Natural killer cell (primary cell): ENCODE measurements at regions not wholly inside any gene's neighbourhood (a gene's known extent, or its start where the extent isn't known, plus 50 kb on each side); places are given as distances from the start of the nearest gene placed in this dataset.

ENCODE experiments used
- ATAC-seq, 3 donors: fragments of 150-1000 bp in 2 of 3; fragments of 200-7000 bp in 1 of 3; cut with Tn5 transposase; 1 replicate in 1 of 3; 2 replicates in 2 of 3; pipeline ENCODE4 v1.10.0; 2021; ENCODE audit warnings: mild to moderate bottlenecking in 2 of 3, moderate library complexity in 2 of 3
- DNase-seq, 2 donors: peaks; one replicate each; pipeline versions ENCODE4 v3.0.0 to v3.0.0-alpha.2; 2013 to 2021; ENCODE audit warnings: mixed read lengths in 1 of 2
- H3K27ac ChIP-seq: one replicate; pipeline ENCODE4 v1.5.1; 2013; ENCODE audit warnings: mild to moderate bottlenecking, low read length
- H3K27me3 ChIP-seq: one replicate; pipeline ENCODE4 v1.6.1; 2013; ENCODE audit warnings: low read length; ENCODE audit not compliant: control insufficient read depth, insufficient read depth
- H3K36me3 ChIP-seq: one replicate; pipeline ENCODE4 v1.6.1; 2013; ENCODE audit warnings: low read length; ENCODE audit not compliant: control insufficient read depth, insufficient read depth
- H3K4me1 ChIP-seq: one replicate; pipeline ENCODE4 v1.6.1; 2013; ENCODE audit warnings: low read length; ENCODE audit not compliant: control insufficient read depth, insufficient read depth
- H3K4me3 ChIP-seq: one replicate; pipeline ENCODE4 v1.5.1; 2013; ENCODE audit warnings: low read length
- H3K9me3 ChIP-seq: one replicate; pipeline ENCODE4 v1.6.1; 2013; ENCODE audit warnings: low read length; ENCODE audit not compliant: control insufficient read depth, insufficient read depth
- H3K27ac Mint-ChIP-seq, 2 donors: one replicate each; pipeline ENCODE4 v1.8.0; 2022; ENCODE audit warnings: mild to moderate bottlenecking in 2 of 2, mixed read lengths in 2 of 2, moderate library complexity in 1 of 2
- H3K27me3 Mint-ChIP-seq, 2 donors: one replicate each; pipeline ENCODE4 v1.8.0; 2022; ENCODE audit warnings: low read depth in 2 of 2, mixed read lengths in 2 of 2
- H3K36me3 Mint-ChIP-seq: one replicate; pipeline ENCODE4 v1.8.0; 2022; ENCODE audit warnings: mixed read lengths
- H3K4me1 Mint-ChIP-seq, 2 donors: one replicate each; pipeline ENCODE4 v1.8.0; 2022; ENCODE audit warnings: mixed read lengths in 2 of 2
- H3K4me3 Mint-ChIP-seq: one replicate; pipeline ENCODE4 v1.8.0; 2022; ENCODE audit warnings: mild to moderate bottlenecking, moderate library complexity, mixed read lengths
- H3K9me3 Mint-ChIP-seq, 2 donors: one replicate each; pipeline ENCODE4 v1.8.0; 2022; ENCODE audit warnings: mixed read lengths in 2 of 2
- CTCF ChIP-seq: fragments of 200-600 bp; IDR thresholded peaks from one replicate; pipeline ENCODE4 v1.8.0; 2022; ENCODE audit warnings: antibody characterized with exemption
- WGBS: methylation state at CpG from one replicate; pipeline ENCODE4 v1.1.7; 2013; ENCODE audit warnings: missing lambda C conversion rate; ENCODE audit not compliant: insufficient coverage; 5-methylcytosine and 5-hydroxymethylcytosine counted together
- intact Hi-C: fragments of 100-400 bp; cut with micrococcal nuclease; formaldehyde crosslinking; loops from one replicate; pipeline ENCODE4 v1.14.2; 2022

GRCh38 chr5:87746341-87746740, 333.6 kb upstream of the CCNH start:
- Mint-ChIP-seq H3K4me3 (no peak overlapping the region), H3K36me3 (no peaks in the 10 kb centered on the region), H3K4me1 (no peaks in the 10 kb centered on the region), H3K27ac (no peak overlapping the region), H3K9me3 (no peaks in the 10 kb centered on the region), H3K27me3 (no peaks in the 10 kb centered on the region)
- H3K27me3 ChIP-seq, result no peaks in the 10 kb centered on the region
- no peaks in the 10 kb centered on the region for H3K4me1 ChIP-seq
- intact Hi-C loops, result no loop called here
- no peak for DNase-seq
- no peak for ATAC-seq
- no peak for TF ChIP-seq CTCF
- H3K9me3 ChIP-seq, result no peaks in the 10 kb centered on the region
- no peaks in the 10 kb centered on the region for H3K36me3 ChIP-seq
- H3K27ac ChIP-seq, result no peak overlapping the region
- H3K4me3 ChIP-seq, result no peak overlapping the region

- ATAC-seq (no peak), DNase-seq (no peak)
- no peak overlapping the region for H3K4me3 Mint-ChIP-seq
- intact Hi-C loops, result no loop called here
- Histone ChIP-seq H3K27me3 (no peaks in the 10 kb centered on the region), H3K4me3 (no peak overlapping the region), H3K27ac (no peak overlapping the region), H3K36me3 (no peaks in the 10 kb centered on the region), H3K9me3 (no peaks in the 10 kb centered on the region), H3K4me1 (no peaks in the 10 kb centered on the region)
- H3K4me1 Mint-ChIP-seq, result no peaks in the 10 kb centered on the region
- no peaks in the 10 kb centered on the region for H3K27me3 Mint-ChIP-seq
- no peaks in the 10 kb centered on the region for H3K36me3 Mint-ChIP-seq
- no peak overlapping the region for H3K27ac Mint-ChIP-seq
- no peak for TF ChIP-seq CTCF
- H3K9me3 Mint-ChIP-seq, result no peaks in the 10 kb centered on the region
- WGBS, result 60% methylated on average over 2 of the region's 2 CpGs
Measured at GRCh38 chr5:87741881-87742280, 329.2 kb upstream of the CCNH start.

GRCh38 chr5:87735923-87736322, 323.2 kb upstream of the CCNH start:
- no peak for TF ChIP-seq CTCF
- Histone ChIP-seq H3K4me1 (no peaks in the 10 kb centered on the region), H3K9me3 (no peaks in the 10 kb centered on the region), H3K27ac (no peak overlapping the region), H3K36me3 (no peaks in the 10 kb centered on the region), H3K4me3 (no peak overlapping the region), H3K27me3 (no peaks in the 10 kb centered on the region)
- intact Hi-C loops, result no loop called here
- no peak overlapping the region for H3K4me3 Mint-ChIP-seq
- no peaks in the 10 kb centered on the region for H3K9me3 Mint-ChIP-seq
- no CpG with 5 or more reads among the region's 1 CpG for WGBS
- no peaks in the 10 kb centered on the region for H3K36me3 Mint-ChIP-seq
- no peaks in the 10 kb centered on the region for H3K27me3 Mint-ChIP-seq
- ATAC-seq, result no peak
- H3K27ac Mint-ChIP-seq, result no peak overlapping the region
- DNase-seq, result no peak
- H3K4me1 Mint-ChIP-seq, result no peaks in the 10 kb centered on the region

- intact Hi-C loops, result no loop called here
- H3K4me3 Mint-ChIP-seq, result no peak overlapping the region
- Histone ChIP-seq H3K36me3 (no peaks in the 10 kb centered on the region), H3K4me3 (no peak overlapping the region), H3K9me3 (no peaks in the 10 kb centered on the region), H3K4me1 (no peaks in the 10 kb centered on the region), H3K27me3 (no peaks in the 10 kb centered on the region), H3K27ac (no peak overlapping the region)
- DNase-seq, result no peak
- H3K27ac Mint-ChIP-seq, result no peak overlapping the region
- H3K9me3 Mint-ChIP-seq, result no peaks in the 10 kb centered on the region
- no peaks in the 10 kb centered on the region for H3K27me3 Mint-ChIP-seq
- TF ChIP-seq CTCF, result no peak
- no peak for ATAC-seq
- no peaks in the 10 kb centered on the region for H3K36me3 Mint-ChIP-seq
- WGBS, result 38% methylated on average over 2 of the region's 3 CpGs
- no peaks in the 10 kb centered on the region for H3K4me1 Mint-ChIP-seq
Measured at GRCh38 chr5:87733897-87734296, 321.2 kb upstream of the CCNH start.
